Left lung (tissue), 4 donors: ENCODE measurements at regions not wholly inside any gene's neighbourhood (a gene's known extent, or its start where the extent isn't known, plus 50 kb on each side); places are given as distances from the start of the nearest gene placed in this dataset.

Experiments used
- ATAC-seq: fragments of 200-7000 bp; cut with Tn5 transposase; one replicate; pipeline ENCODE4 v1.9.1; 2020; ENCODE audit warnings: moderate library complexity
- DNase-seq, 4 donors: peaks; one replicate each; pipeline ENCODE4 v3.0.0-alpha.2; 2013 to 2020
- H3K27ac ChIP-seq, 2 donors: fragments of 200-600 bp; sonication (generic) in 1 of 2; one replicate each; pipeline versions ENCODE4 v1.5.0 to v1.8.0; 2020 to 2021
- H3K27me3 ChIP-seq, 2 donors: fragments of 200-600 bp; sonication (generic) in 1 of 2; one replicate each; pipeline versions ENCODE4 v1.5.0 to v1.8.0; 2020 to 2021
- H3K36me3 ChIP-seq, 2 donors: fragments of 200-600 bp; sonication (generic) in 1 of 2; one replicate each; pipeline versions ENCODE4 v1.5.0 to v1.8.0; 2020 to 2021
- H3K4me1 ChIP-seq, 2 donors: fragments of 200-600 bp; one replicate each; pipeline ENCODE4 v1.8.0; 2021
- H3K4me3 ChIP-seq, 2 donors: fragments of 200-600 bp; sonication (generic) in 1 of 2; one replicate each; pipeline versions ENCODE4 v1.5.0 to v1.8.0; 2020 to 2021; ENCODE audit warnings: mild to moderate bottlenecking in 1 of 2
- H3K9me3 ChIP-seq, 2 donors: fragments of 200-600 bp; sonication (generic) in 1 of 2; one replicate each; pipeline versions ENCODE4 v1.5.0 to v1.8.0; 2020 to 2021
- intact Hi-C, 2 donors: fragments of 100-400 bp; cut with DNase I; formaldehyde crosslinking; loops; one replicate each; pipeline versions ENCODE4 v1.11.2 to v1.14.2; 2022
- TF ChIP-seq, protein P1 (sequence below), 2 donors: fragments of 200-600 bp; sonication (generic) in 1 of 2; IDR thresholded peaks; one replicate each; pipeline versions ENCODE4 v1.5.0 to v1.8.0; 2021; ENCODE audit warnings: antibody characterized with exemption in 2 of 2
- donor health status: DM: no; HTN: yes; CAD: no.
- donor health status: DM: no; HTN: no; CAD: no.

DNA sequence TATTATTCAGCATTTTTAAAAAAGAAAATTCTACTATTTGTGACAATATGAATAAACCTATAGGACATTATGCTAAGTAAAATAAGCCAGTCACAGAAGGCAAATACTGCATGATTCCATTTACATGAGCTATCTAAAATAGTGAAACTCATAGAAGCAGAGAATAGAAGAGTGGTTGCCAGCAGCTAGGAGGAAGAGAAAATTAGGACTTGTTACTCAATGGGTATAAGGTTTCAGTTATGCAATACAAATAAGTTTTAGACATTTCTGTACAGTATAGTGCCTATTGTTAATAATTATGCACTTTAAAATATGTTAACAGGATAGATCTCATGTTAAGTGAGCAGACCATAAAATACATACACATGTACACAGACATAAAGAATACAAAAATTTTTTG is 73.8 kb upstream of the SPINK5 start:
- Histone ChIP-seq H3K27me3 (no peaks in the 10 kb centered on the region), H3K36me3 (no peaks in the 10 kb centered on the region), H3K4me3 (no peak overlapping the region), H3K9me3 (no peaks in the 10 kb centered on the region), H3K4me1 (no peaks in the 10 kb centered on the region), H3K27ac (no peak overlapping the region)
- TF ChIP-seq, protein P1, sequence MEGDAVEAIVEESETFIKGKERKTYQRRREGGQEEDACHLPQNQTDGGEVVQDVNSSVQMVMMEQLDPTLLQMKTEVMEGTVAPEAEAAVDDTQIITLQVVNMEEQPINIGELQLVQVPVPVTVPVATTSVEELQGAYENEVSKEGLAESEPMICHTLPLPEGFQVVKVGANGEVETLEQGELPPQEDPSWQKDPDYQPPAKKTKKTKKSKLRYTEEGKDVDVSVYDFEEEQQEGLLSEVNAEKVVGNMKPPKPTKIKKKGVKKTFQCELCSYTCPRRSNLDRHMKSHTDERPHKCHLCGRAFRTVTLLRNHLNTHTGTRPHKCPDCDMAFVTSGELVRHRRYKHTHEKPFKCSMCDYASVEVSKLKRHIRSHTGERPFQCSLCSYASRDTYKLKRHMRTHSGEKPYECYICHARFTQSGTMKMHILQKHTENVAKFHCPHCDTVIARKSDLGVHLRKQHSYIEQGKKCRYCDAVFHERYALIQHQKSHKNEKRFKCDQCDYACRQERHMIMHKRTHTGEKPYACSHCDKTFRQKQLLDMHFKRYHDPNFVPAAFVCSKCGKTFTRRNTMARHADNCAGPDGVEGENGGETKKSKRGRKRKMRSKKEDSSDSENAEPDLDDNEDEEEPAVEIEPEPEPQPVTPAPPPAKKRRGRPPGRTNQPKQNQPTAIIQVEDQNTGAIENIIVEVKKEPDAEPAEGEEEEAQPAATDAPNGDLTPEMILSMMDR (IDR thresholded peaks at IDR 0.05), result no peak
- intact Hi-C loops, result no loop called here
- ATAC-seq (no peak), DNase-seq (no peak)

DNA sequence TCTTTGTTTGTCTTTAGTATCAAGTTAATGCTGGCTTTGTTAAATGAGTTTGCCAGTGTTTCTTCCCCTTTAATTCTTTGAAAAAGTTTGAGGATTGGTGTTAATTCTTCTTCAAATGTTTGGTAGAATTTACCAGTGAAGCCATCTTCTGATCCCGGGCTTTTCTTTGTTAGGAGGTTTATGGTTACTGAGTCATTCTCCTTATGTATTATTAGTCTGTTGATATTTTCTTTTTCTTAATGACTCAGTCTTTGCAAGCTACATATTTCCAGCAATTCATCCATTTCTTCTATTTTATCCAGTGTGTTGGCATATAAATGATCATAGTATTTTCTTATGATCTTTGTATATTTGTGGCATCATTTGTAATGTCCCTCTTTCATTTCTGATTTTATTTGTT is 74.5 kb upstream of the SPINK5 start:
- Histone ChIP-seq H3K4me3 (no peak overlapping the region), H3K9me3 (no peaks in the 10 kb centered on the region), H3K4me1 (no peaks in the 10 kb centered on the region), H3K36me3 (no peaks in the 10 kb centered on the region), H3K27ac (no peak overlapping the region), H3K27me3 (no peaks in the 10 kb centered on the region)
- DNase-seq (no peak), ATAC-seq (no peak)
- TF ChIP-seq, protein P1 (IDR thresholded peaks at IDR 0.05), result no peak
- intact Hi-C loops, result no loop called here

- intact Hi-C loops, result no loop called here
- Histone ChIP-seq H3K27ac (no peak overlapping the region), H3K27me3 (no peaks in the 10 kb centered on the region), H3K9me3 (no peaks in the 10 kb centered on the region), H3K36me3 (no peaks in the 10 kb centered on the region), H3K4me1 (no peaks in the 10 kb centered on the region), H3K4me3 (no peak overlapping the region)
- ATAC-seq, result no peak
- TF ChIP-seq, protein P1 (IDR thresholded peaks at IDR 0.05), result no peak
- no peak for DNase-seq
Observed at GRCh38 chr5:147986134-147986757, 77.5 kb upstream of the SPINK5 start.

GRCh38 chr5:147985608-147986007 is 78.2 kb upstream of the SPINK5 start:
- H3K36me3 ChIP-seq, result no peaks in the 10 kb centered on the region
- H3K27ac ChIP-seq, result no peak overlapping the region
- no peaks in the 10 kb centered on the region for H3K9me3 ChIP-seq
- H3K4me3 ChIP-seq, result no peak overlapping the region
- TF ChIP-seq, protein P1 (IDR thresholded peaks at IDR 0.05), result no peak
- H3K4me1 ChIP-seq, result no peaks in the 10 kb centered on the region
- ATAC-seq, result no peak
- DNase-seq, result no peak
- no peaks in the 10 kb centered on the region for H3K27me3 ChIP-seq
- intact Hi-C loops, result no loop called here

GRCh38 chr5:147983742-147984141 is 77.4 kb upstream of the C5orf46 start:
- H3K4me3 ChIP-seq, result no peak overlapping the region
- H3K4me1 ChIP-seq, result no peaks in the 10 kb centered on the region
- intact Hi-C loops, result no loop called here
- DNase-seq, result no peak
- no peak overlapping the region for H3K27ac ChIP-seq
- H3K36me3 ChIP-seq, result no peaks in the 10 kb centered on the region
- H3K27me3 ChIP-seq, result no peaks in the 10 kb centered on the region
- TF ChIP-seq, protein P1 (IDR thresholded peaks at IDR 0.05), result no peak
- ATAC-seq, result no peak
- H3K9me3 ChIP-seq, result no peaks in the 10 kb centered on the region
